ENCODE measurements at regions not wholly inside any gene's neighbourhood (a gene's known extent, or its start where the extent isn't known, plus 50 kb on each side); places are given as distances from the start of the nearest gene placed in this dataset.

GRCh38 chr4:125961626-125962025, 646.9 kb downstream of the FAT4 start:
- TF ChIP-seq, protein P1, sequence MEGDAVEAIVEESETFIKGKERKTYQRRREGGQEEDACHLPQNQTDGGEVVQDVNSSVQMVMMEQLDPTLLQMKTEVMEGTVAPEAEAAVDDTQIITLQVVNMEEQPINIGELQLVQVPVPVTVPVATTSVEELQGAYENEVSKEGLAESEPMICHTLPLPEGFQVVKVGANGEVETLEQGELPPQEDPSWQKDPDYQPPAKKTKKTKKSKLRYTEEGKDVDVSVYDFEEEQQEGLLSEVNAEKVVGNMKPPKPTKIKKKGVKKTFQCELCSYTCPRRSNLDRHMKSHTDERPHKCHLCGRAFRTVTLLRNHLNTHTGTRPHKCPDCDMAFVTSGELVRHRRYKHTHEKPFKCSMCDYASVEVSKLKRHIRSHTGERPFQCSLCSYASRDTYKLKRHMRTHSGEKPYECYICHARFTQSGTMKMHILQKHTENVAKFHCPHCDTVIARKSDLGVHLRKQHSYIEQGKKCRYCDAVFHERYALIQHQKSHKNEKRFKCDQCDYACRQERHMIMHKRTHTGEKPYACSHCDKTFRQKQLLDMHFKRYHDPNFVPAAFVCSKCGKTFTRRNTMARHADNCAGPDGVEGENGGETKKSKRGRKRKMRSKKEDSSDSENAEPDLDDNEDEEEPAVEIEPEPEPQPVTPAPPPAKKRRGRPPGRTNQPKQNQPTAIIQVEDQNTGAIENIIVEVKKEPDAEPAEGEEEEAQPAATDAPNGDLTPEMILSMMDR (IDR thresholded peaks at IDR 0.05; ENCODE audit: control extremely low read depth, extremely low read depth) = no peak
- H3K4me3 ChIP-seq = no peak overlapping the region
- H3K9ac ChIP-seq (ENCODE audit: insufficient read depth in 1 of 2, low read length in 2 of 2) = no peak overlapping the region
- no peak overlapping the region for H3K27ac ChIP-seq (ENCODE audit: low read depth in 1 of 2, low read length in 1 of 2)
- H3K9me3 ChIP-seq (ENCODE audit: control insufficient read depth in 4 of 4, insufficient read depth in 3 of 4, low read length in 3 of 4) = peaks cover 0 to 1% (median 0%) of the 10 kb centered on the region in 4 donors
- no peak for ATAC-seq (ENCODE audit: insufficient read depth, low FRiP score)
- no peaks in the 10 kb centered on the region for H3K36me3 ChIP-seq (ENCODE audit: control insufficient read depth in 4 of 4, insufficient read depth in 4 of 4, low read length in 4 of 4)
- WGBS, 2 donors = 83 to 94% methylated on average over 5 of the region's 5 CpGs
- DNase-seq = no peak
- peaks cover 0 to 1% (median 0%) of the 10 kb centered on the region in 5 donors for H3K4me1 ChIP-seq (ENCODE audit: control insufficient read depth in 5 of 5, insufficient read depth in 5 of 5, low read length in 5 of 5)
- H3K27me3 ChIP-seq (ENCODE audit: control insufficient read depth in 3 of 3, insufficient read depth in 3 of 3, low read length in 2 of 3) = no peaks in the 10 kb centered on the region

DNA sequence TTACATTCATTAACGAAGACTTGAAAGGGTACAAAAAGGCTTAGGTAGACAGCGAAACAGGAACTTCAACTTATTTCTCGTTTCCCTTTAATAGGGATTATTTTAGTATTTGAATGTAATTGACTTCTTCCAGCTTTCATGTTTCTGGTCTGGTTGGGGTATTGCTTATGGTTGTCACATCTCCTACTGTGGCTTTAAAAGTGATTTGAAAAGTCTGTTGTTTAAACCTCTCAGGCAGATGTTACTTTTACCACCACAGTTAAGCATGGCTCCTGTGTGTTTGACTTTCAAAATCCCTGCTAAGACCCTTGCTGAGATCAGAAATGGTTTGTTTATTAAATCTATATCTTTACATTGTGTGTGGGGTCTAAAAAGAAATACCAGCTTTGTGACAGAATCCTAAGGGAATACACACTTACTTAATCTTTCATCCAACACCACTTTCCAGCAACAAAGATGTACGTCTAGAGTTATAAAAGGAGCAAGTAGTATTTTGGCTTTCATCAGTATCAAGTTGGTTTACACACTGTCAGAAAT, 661.2 kb downstream of the FAT4 start:
- Histone ChIP-seq H3K4me1 (ENCODE audit: control insufficient read depth in 5 of 5, insufficient read depth in 5 of 5, low read length in 5 of 5) (peaks cover 0 to 2% (median 0%) of the 10 kb centered on the region in 5 donors), H3K27me3 (ENCODE audit: control insufficient read depth in 3 of 3, insufficient read depth in 3 of 3, low read length in 2 of 3) (no peaks in the 10 kb centered on the region), H3K9me3 (ENCODE audit: control insufficient read depth in 4 of 4, insufficient read depth in 3 of 4, low read length in 3 of 4) (peaks cover 0 to under 1% (median 0%) of the 10 kb centered on the region in 4 donors), H3K27ac (ENCODE audit: low read depth in 1 of 2, low read length in 1 of 2) (no peak overlapping the region), H3K4me3 (no peak overlapping the region), H3K36me3 (ENCODE audit: control insufficient read depth in 4 of 4, insufficient read depth in 4 of 4, low read length in 4 of 4) (no peaks in the 10 kb centered on the region), H3K9ac (ENCODE audit: insufficient read depth in 1 of 2, low read length in 2 of 2) (no peak overlapping the region)
- TF ChIP-seq, protein P1 (IDR thresholded peaks at IDR 0.05; ENCODE audit: control extremely low read depth, extremely low read depth) = no peak
- peak; percentile 25 to 94 (median 90) for DNase-seq
- no peak for ATAC-seq (ENCODE audit: insufficient read depth, low FRiP score)
- WGBS, 2 donors = 85 to 87% methylated on average over 4 of the region's 4 CpGs

- Histone ChIP-seq H3K9ac (ENCODE audit: insufficient read depth in 1 of 2, low read length in 2 of 2) (no peak overlapping the region), H3K4me3 (no peak overlapping the region), H3K36me3 (ENCODE audit: control insufficient read depth in 4 of 4, insufficient read depth in 4 of 4, low read length in 4 of 4) (no peaks in the 10 kb centered on the region), H3K9me3 (ENCODE audit: control insufficient read depth in 4 of 4, insufficient read depth in 3 of 4, low read length in 3 of 4) (no peaks in the 10 kb centered on the region), H3K4me1 (ENCODE audit: control insufficient read depth in 5 of 5, insufficient read depth in 5 of 5, low read length in 5 of 5) (peaks cover 0 to 2% (median 0%) of the 10 kb centered on the region in 5 donors), H3K27me3 (ENCODE audit: control insufficient read depth in 3 of 3, insufficient read depth in 3 of 3, low read length in 2 of 3) (no peaks in the 10 kb centered on the region), H3K27ac (ENCODE audit: low read depth in 1 of 2, low read length in 1 of 2) (no peak overlapping the region)
- DNase-seq (no peak), ATAC-seq (ENCODE audit: insufficient read depth, low FRiP score) (no peak)
- TF ChIP-seq, protein P1 (IDR thresholded peaks at IDR 0.05; ENCODE audit: control extremely low read depth, extremely low read depth) = no peak
- WGBS, 2 donors = 84 to 85% methylated on average over 6 of the region's 6 CpGs
These were observed 665.2 kb downstream of the FAT4 start for GRCh38 chr4:125979950-125980349.

DNA sequence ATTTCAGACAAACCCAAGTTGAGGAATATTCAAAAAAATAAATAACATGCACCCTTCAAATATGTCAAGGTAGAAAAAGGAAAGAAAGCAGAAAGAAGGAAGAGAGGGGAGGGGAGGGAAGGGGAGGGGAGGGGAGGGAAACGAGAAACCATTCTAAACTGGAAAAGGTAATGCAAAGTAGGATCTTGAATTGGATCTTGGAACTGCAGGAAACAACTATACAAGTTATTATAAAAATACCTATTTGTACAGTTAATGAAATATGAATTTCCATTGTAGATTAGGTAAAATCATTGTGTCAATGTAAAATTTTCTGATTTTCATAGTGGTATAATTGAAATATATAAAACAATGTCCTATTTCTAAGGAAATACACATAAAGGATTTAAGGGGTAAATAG, 668.4 kb downstream of the FAT4 start:
- DNase-seq (no peak), ATAC-seq (ENCODE audit: insufficient read depth, low FRiP score) (no peak)
- Histone ChIP-seq H3K4me1 (ENCODE audit: control insufficient read depth in 5 of 5, insufficient read depth in 5 of 5, low read length in 5 of 5) (no peaks in the 10 kb centered on the region), H3K36me3 (ENCODE audit: control insufficient read depth in 4 of 4, insufficient read depth in 4 of 4, low read length in 4 of 4) (no peaks in the 10 kb centered on the region), H3K4me3 (no peak overlapping the region), H3K27ac (ENCODE audit: low read depth in 1 of 2, low read length in 1 of 2) (no peak overlapping the region), H3K9me3 (ENCODE audit: control insufficient read depth in 4 of 4, insufficient read depth in 3 of 4, low read length in 3 of 4) (no peaks in the 10 kb centered on the region), H3K9ac (ENCODE audit: insufficient read depth in 1 of 2, low read length in 2 of 2) (no peak overlapping the region), H3K27me3 (ENCODE audit: control insufficient read depth in 3 of 3, insufficient read depth in 3 of 3, low read length in 2 of 3) (no peaks in the 10 kb centered on the region)
- WGBS, 2 donors = 85 to 93% methylated on average over 1 of the region's 1 CpG
- TF ChIP-seq, protein P1 (IDR thresholded peaks at IDR 0.05; ENCODE audit: control extremely low read depth, extremely low read depth) = no peak

Data from lung (tissue), 11 donors.